Astrocyte of the cerebellum (primary cell): ENCODE measurements at regions not wholly inside any gene's neighbourhood (a gene's known extent, or its start where the extent isn't known, plus 50 kb on each side); places are given as distances from the start of the nearest gene placed in this dataset.

Experiments used
- DNase-seq: peaks from one replicate; pipeline ENCODE4 v3.0.0-alpha.2; 2011; ENCODE audit warnings: low read depth
- H3K4me3 ChIP-seq: 2 replicates; pipeline ENCODE4 v1.5.1; 2011; ENCODE audit warnings: mild to moderate bottlenecking, low read depth, low read length, moderate library complexity
- in situ Hi-C: cut with HindIII; loops from 2 replicates; pipeline ENCODE4 v1.10.0; 2017; ENCODE audit warnings: low sequenced_read_pairs
- TF ChIP-seq, protein P1 (sequence below): IDR thresholded peaks from 2 replicates; pipeline ENCODE4 v1.5.1; 2012; ENCODE audit warnings: low read length, low read depth, moderate library complexity, mild to moderate bottlenecking; ENCODE audit errors: missing control alignments

DNA sequence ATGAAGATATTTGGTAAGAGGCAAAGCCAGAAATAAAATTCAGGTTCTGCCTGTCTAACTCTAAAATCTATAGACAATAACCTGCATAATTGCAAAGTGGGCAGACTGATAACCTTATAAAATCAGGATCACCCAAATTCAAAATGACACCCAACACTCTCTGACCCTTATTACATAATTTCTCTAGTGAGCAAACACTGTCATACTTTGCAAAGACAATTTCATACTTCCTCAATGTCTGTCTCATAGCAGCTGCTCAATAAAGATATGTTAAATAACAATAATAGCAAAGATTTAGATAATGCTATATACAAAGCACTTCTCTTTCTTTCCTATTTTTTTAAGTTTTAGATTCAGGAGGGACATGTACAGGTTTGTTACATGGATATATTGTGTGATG lies 118.5 kb downstream of the UCHL5 start:
- H3K4me3 ChIP-seq, result no peak overlapping the region
- TF ChIP-seq, protein P1, sequence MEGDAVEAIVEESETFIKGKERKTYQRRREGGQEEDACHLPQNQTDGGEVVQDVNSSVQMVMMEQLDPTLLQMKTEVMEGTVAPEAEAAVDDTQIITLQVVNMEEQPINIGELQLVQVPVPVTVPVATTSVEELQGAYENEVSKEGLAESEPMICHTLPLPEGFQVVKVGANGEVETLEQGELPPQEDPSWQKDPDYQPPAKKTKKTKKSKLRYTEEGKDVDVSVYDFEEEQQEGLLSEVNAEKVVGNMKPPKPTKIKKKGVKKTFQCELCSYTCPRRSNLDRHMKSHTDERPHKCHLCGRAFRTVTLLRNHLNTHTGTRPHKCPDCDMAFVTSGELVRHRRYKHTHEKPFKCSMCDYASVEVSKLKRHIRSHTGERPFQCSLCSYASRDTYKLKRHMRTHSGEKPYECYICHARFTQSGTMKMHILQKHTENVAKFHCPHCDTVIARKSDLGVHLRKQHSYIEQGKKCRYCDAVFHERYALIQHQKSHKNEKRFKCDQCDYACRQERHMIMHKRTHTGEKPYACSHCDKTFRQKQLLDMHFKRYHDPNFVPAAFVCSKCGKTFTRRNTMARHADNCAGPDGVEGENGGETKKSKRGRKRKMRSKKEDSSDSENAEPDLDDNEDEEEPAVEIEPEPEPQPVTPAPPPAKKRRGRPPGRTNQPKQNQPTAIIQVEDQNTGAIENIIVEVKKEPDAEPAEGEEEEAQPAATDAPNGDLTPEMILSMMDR, result no peak
- in situ Hi-C loops, result no loop called here
- no peak for DNase-seq

DNA sequence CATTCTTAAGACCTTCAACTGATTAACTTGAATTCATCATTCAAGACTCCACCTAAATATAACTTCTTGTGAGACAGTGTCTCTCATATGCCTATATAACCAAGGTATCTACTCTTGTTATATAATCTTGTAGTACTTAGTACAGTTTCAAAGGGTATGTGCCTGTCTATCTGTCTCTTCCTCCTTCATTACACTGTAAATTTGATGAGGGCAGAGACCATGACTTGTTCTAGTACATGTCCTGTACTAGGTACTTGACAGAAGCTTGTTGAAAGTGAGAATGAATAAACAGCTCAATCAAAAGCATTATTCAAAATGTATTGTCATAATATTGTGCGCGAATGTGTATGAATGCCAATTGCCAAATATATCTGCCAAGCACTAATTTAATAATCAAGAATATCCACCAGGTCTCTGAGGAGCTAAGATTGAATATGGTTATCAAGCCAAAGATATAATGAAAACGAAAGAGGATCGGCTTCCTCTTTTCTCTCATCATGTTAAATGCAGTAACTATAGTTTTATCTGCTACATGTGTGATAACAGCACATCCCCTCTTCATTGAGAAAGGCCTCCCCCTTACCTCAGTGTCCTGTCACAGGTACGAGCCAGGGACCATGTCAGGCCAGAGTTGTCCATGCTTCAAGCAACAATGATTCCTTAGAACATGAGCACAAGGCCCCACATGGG lies 117.3 kb downstream of the UCHL5 start:
- TF ChIP-seq, protein P1, result no peak
- H3K4me3 ChIP-seq, result no peak overlapping the region
- in situ Hi-C loops, result no loop called here
- DNase-seq, result no peak

DNA sequence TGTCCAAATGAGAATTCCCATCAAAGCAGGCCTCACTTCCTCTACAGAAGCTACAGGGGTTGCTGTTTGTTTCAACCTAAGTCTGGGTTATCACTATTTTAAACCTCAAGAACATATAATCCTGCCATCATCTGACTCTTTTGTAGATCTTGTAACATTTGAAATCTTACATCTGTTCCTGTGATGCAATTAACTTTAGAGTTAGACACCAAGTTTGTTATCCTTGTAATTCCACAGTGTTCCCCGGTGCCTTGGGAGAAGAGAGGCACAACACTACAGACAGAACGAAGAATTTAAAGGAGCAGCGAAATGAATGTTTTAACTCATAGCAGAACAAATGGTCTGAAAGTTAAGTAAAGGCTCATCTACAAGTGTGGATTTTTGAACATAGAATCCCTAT lies 116.1 kb downstream of the UCHL5 start:
- in situ Hi-C loops, result no loop called here
- H3K4me3 ChIP-seq, result no peak overlapping the region

DNA sequence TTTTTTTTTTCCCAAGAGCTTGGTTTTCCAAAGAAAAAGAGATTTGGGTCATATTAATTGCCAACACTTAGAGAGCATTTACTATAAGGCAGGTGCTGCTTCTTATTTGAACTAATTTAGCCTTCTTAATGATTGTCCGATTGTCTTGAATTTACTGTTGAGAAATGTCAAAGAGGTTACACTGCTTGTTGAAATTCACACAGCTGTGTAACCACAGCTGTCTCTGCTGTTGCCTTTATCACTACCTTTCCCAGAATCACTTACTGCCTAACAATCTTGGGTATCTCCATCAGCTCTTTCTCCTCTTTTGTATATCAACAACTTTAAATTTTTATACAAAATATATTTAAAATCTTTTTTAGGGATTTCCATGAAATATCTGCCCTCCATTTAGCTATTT lies 115.6 kb downstream of the UCHL5 start:
- DNase-seq, result no peak
- in situ Hi-C loops, result no loop called here
- TF ChIP-seq, protein P1, result no peak
- no peak overlapping the region for H3K4me3 ChIP-seq

More for the DNA sequence above, 116.1 kb downstream of the UCHL5 start:
- no peak for DNase-seq
- TF ChIP-seq, protein P1, result no peak

DNA sequence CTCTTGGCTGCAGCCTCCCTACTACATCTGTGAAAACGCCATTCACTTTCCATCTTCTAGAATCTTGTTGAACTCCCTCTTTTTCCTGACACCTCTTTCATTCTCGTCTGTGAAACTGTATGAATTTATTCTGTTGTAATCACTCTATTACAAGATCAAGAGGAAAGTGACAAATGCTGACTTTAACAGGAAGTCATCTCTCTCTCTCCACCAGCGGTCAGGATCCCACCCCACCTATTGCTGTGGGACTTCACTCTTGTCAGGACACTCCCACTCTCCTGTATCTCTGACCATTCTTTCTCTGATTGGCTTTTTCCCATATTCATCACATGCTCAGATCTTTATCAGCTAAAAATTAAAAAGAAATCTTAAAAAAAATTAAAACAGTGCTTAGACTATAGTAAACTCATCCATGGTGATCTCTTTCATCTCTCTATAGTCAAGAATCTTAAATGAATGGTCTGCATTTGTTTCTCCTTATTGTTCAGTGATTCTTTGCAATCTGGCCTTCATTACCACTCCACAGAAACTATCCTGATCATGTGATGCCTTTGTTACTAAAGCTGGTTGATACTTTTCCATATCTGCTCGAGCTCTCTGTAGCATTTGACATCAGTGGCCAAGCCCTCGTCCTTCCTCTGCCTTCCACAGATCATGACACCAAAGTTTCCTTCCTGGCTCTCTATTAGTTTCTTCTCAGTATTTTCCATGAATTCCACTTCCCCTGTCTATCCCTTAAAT lies 113.6 kb downstream of the UCHL5 start:
- H3K4me3 ChIP-seq, result no peak overlapping the region
- no peak for DNase-seq
- TF ChIP-seq, protein P1, result no peak
- in situ Hi-C loops, result no loop called here

DNA sequence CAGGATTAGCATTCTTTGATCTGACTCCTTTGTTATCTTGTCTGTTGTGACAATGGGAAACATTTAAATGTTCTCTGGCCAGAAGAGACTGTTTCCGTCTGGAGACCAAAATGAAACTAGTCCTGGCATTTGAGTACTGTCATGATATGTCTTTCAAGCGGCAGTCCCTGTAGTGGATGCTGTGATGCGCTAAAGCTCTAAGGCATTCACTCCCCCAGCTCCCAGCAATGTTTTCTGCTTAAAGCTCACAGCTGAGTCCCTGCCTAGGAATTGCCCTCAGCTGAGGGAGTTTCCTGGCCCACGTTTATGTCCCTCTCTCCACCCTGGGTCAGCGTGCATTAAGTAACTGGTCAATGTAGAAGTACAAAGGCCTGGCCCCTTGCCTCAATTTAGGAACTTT lies 109.4 kb downstream of the UCHL5 start:
- H3K4me3 ChIP-seq, result no peak overlapping the region
- TF ChIP-seq, protein P1, result no peak
- DNase-seq, result no peak
- in situ Hi-C loops, result no loop called here
